Mammary epithelial cell (primary cell): ENCODE measurements at regions not wholly inside any gene's neighbourhood (a gene's known extent, or its start where the extent isn't known, plus 50 kb on each side); places are given as distances from the start of the nearest gene placed in this dataset.

Experiments used
- CTCF ChIP-seq, 2 donors: IDR thresholded peaks in 1 of 2; conservative IDR thresholded peaks in 1 of 2; 2 replicates each; pipeline ENCODE4 v1.5.1; 2011 to 2012; ENCODE audit warnings: inconsistent platforms in 2 of 2, low read length in 2 of 2, mild to moderate bottlenecking in 2 of 2, control low read depth in 1 of 2, low read depth in 1 of 2; ENCODE audit not compliant: insufficient read depth in 1 of 2; ENCODE audit errors: extremely low read depth in 1 of 2
- EZH2 ChIP-seq: IDR thresholded peaks from 2 replicates; pipeline ENCODE4 v1.6.1; 2012; ENCODE audit warnings: low read length, inconsistent platforms, borderline replicate concordance

GRCh38 chr3:196143708-196144382 lies 62.0 kb upstream of the TFRC start:
- no peak for TF ChIP-seq CTCF (conservative IDR thresholded peaks at IDR 0.05 in 1 of 2, IDR thresholded peaks at IDR 0.05 in 1 of 2; ENCODE audit: extremely low read depth in 1 of 2, insufficient read depth in 1 of 2, low read depth in 1 of 2, low read length in 2 of 2)
- no peak for TF ChIP-seq EZH2
